ENCODE measurements at regions not wholly inside any gene's neighbourhood (a gene's known extent, or its start where the extent isn't known, plus 50 kb on each side); places are given as distances from the start of the nearest gene placed in this dataset.
"Not testable (repeated sequence)": the region's sequence is repeated elsewhere in the genome, so short reads cannot be mapped to it uniquely, and the experiment has no call there.

GRCh38 chr2:132068407-132068806 is 93.3 kb downstream of the ANKRD30BL start:
- not testable (repeated sequence) for H3K4me3 ChIP-seq (ENCODE audit: low read depth, low read length); DNase-seq (ENCODE audit: low read depth)

- DNase-seq (ENCODE audit: low read depth); H3K4me3 ChIP-seq (ENCODE audit: low read depth, low read length): not testable (repeated sequence)
These were observed 96.4 kb downstream of the ANKRD30BL start for GRCh38 chr2:132065391-132065790.

GRCh38 chr2:132039609-132040236 is 122.0 kb downstream of the ANKRD30BL start:
- not testable (repeated sequence) for H3K4me3 ChIP-seq (ENCODE audit: low read depth, low read length)

GRCh38 chr2:132038883-132039235 is 122.9 kb downstream of the ANKRD30BL start:
- not testable (repeated sequence) for DNase-seq (ENCODE audit: low read depth)
- peak overlapping the region; percentile 54 for H3K4me3 ChIP-seq (ENCODE audit: low read depth, low read length)

More at GRCh38 chr2:132039609-132040236, 122.0 kb downstream of the ANKRD30BL start:
- not testable (repeated sequence) for DNase-seq (ENCODE audit: low read depth)

GRCh38 chr2:132038179-132038882 is 123.4 kb downstream of the ANKRD30BL start:
- DNase-seq (ENCODE audit: low read depth) = no peak
- peak overlapping the region; percentile 54 for H3K4me3 ChIP-seq (ENCODE audit: low read depth, low read length)

DNA sequence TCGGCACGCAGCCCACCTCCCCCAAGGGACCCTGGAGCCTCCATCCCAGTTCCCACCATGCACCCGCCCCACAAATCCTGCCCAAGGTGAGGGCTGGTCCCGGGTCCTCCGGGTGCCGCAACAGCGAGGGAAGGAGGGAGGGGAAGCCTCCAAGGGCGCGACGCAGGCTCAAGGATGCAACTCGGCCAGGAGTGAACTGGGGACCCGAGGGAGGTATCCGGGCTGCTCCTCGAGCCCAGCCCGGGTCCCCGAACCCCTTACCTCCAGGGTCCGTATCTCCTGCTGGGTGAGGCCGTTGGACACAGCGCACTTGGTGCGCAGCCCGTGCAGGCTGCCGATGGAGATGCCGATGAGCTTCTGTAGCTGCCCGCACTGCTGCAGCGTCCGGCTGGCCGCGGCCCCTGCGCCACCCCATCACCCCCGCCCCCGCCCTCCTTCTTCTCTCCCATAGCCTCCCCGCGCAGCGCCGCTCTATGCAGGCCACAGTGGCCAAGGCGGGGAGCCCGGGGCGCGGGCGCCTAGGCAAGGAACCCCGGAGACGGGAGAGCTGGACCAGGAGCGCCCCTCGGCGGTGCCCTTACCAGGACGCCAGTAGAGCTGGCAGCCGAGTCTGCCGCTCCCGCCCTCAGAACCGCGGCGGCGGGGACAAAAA is 124.1 kb downstream of the ANKRD30BL start:
- no peak for DNase-seq (ENCODE audit: low read depth)

GRCh38 chr2:132034646-132035045 is 127.1 kb downstream of the ANKRD30BL start:
- no peak for DNase-seq (ENCODE audit: low read depth)

More for the DNA sequence above, 124.1 kb downstream of the ANKRD30BL start:
- peak overlapping the region; percentile 54 for H3K4me3 ChIP-seq (ENCODE audit: low read depth, low read length)

DNA sequence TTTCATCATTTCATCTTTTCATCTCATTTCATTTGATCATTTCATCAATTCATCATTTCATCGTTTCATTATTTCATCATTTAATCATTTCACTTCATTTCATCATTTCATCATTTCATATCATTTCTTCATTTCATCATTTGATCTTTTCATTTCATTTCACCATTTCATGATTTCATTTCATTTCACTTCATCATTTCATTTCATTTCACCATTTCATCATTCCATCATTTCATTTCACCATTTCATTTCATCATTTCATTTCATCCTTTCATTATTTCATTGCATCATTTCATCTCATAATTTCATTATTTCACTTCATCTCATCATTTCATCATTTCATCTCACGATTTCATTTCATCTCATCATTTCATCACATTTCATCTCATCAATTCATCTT is 127.8 kb downstream of the ANKRD30BL start:
- DNase-seq (ENCODE audit: low read depth) = no peak
- H3K4me3 ChIP-seq (ENCODE audit: low read depth, low read length) = no peak overlapping the region

More at GRCh38 chr2:132034646-132035045, 127.1 kb downstream of the ANKRD30BL start:
- no peak overlapping the region for H3K4me3 ChIP-seq (ENCODE audit: low read depth, low read length)

GRCh38 chr2:132033365-132033764 is 128.4 kb downstream of the ANKRD30BL start:
- H3K4me3 ChIP-seq (ENCODE audit: low read depth, low read length) = no peak overlapping the region
- no peak for DNase-seq (ENCODE audit: low read depth)

DNA sequence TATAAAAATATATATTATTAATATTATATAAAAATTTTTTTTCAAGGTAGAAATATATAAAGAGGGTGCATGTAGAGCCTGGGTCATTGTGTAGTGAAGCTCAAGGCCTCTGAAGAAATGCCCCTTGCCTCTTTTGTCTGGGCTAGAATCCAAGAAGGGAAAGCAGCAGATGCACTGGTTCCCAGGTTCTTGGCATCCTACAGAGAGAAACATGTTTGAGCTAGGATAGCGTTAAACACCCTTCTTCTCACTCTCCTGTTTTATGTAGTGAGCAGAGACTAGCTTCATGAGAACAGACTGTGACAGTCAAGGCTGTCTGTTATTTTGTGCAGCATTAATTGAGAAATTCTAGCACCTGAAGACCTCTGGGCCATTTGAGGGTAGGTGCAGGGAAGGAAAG is 149.7 kb downstream of the ANKRD30BL start:
- H3K4me3 ChIP-seq (ENCODE audit: low read depth, low read length); DNase-seq (ENCODE audit: low read depth): not testable (repeated sequence)

DNA sequence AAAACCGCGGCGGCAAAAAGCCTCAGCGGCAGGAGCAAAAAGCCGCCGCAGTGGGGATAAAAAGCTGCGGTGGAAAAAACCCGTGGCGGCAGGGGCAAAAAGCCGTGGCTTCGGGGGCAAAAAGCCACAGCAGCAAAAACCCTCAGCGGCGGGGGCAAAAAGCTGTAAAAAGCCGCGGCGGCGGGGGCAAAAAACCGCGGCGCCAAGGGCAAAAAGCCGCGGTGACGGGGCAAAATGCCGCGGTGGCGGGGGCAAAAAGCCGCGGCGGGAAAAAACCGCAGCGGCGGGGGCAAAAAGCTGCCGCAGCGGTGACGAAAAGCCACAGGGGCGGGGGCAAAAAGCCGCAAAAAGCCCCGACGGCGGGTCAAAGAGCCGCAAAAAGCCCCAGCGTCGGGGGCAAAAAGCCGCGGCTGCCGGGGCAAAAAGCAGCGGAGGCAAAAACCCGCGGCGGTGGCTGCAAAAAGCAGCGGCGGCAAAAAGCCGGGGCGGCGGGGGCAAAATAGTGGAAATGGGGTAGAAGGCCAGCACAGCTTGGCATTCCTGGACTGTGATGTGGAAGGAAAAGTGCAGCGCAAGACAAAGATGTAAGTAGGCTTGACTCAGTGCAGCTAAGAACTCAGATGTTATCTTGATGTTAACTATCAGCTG is 151.8 kb downstream of the ANKRD30BL start:
- DNase-seq (ENCODE audit: low read depth) = no peak
- peak overlapping the region; percentile 31 for H3K4me3 ChIP-seq (ENCODE audit: low read depth, low read length)

DNA sequence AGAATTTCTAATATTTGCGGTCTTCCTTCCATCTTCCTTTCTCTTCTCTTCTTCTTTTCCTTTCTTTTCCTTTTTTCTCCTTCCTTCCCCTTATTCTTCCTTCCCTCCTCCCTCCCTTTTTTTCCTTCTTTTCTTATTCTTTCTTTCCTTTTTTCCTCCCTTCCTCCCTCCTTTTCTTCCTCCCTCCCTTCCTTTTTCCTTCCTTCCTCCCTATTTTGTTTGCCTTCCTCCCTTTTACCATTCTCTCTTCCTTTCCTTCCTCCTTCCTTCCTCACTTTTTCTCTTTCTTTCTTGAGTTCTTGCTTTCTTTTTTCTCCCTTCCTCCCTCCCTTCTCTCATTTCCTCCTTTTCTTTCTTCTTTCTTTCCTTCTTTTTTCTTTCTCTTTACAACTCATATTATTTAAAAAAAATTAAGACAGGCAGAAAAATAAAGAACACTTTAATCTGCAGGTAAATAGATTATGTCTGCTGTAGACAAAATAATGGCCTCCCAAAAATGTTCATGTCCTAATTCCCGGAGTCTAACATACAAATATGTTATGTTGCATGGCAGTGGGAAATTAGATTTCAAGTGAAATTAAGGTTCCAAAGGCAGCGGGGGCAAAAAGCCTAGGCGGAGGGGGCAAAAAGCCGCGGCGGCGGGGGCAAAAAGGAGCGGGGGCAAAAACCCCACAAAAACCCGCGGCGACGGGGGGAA is 152.4 kb downstream of the ANKRD30BL start:
- H3K4me3 ChIP-seq (ENCODE audit: low read depth, low read length) = peak overlapping the region; percentile 31
- DNase-seq (ENCODE audit: low read depth) = no peak

GRCh38 chr2:131990751-131991150 is 171.0 kb downstream of the ANKRD30BL start:
- H3K4me3 ChIP-seq (ENCODE audit: low read depth, low read length); DNase-seq (ENCODE audit: low read depth): not testable (repeated sequence)

DNA sequence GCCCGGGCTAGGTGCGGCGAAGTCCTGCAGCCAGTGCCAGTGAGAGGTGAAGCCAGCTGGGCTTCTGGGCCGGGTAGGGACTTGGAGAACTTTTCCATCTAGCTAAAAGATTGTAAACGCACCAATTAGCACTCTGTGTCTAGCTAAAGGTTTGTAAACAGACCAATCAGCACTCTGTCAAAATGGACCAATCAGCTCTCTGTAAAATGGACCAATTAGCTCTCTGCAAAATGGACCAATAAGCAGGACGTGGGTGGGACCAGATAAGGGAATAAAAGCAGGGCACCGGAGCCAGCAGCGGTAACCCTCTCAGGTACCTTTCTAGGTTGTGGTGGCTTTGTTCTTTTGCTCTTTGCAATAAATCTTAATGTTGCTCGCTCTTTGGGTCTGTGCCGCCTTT is 195.1 kb downstream of the ANKRD30BL start:
- not testable (repeated sequence) for DNase-seq (ENCODE audit: low read depth); H3K4me3 ChIP-seq (ENCODE audit: low read depth, low read length)

- no peak for DNase-seq (ENCODE audit: low read depth)
- no peak overlapping the region for H3K4me3 ChIP-seq (ENCODE audit: low read depth, low read length)
These were observed 195.5 kb downstream of the ANKRD30BL start for GRCh38 chr2:131966256-131966655.

DNA sequence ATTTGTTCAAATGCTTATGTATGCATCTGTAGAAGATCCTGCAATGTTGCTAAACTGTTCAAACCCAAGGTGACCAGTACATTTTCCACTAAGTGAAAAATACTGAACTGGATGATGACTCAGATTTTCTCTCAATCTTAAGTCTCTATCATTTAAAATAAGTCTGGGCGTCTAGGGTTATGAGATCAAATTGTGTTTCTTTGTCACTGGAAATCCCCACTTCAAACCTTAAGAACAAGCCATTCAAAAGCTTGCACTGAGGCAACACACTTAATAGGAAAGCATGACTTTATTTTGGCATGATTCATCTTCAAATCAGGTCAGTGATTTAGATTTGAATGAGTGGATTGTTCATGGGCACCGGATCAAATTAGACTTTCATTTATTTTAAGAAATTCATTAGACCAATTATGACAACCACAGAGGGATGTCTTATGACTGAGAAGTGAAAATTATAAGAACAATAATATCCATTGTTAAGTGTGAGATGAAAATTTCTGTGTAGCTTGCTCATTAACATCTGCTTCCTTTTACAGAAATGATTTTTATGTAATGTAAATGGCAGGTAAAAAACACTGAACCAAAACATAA is 203.6 kb downstream of the ANKRD30BL start:
- DNase-seq (ENCODE audit: low read depth); H3K4me3 ChIP-seq (ENCODE audit: low read depth, low read length): not testable (repeated sequence)

DNA sequence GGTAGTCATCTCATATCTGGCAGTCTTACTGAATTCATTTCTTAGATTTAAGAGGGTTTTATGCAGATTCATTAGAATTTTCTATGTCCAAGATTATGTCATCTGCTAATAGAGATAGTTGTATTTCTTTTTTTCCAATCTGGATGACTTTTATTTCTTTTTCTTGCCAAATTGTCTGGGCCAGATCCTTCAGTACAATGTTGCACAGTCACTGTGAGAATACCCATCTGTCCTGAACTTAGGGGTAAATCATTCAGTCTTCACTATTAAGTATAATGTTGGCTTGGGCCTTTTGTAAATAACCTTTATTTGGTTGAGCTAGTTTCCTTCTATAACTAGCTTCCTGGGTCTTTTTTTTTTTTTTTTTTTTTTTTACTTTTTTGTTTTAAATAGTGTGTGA is 213.1 kb downstream of the ANKRD30BL start:
- DNase-seq (ENCODE audit: low read depth); H3K4me3 ChIP-seq (ENCODE audit: low read depth, low read length): not testable (repeated sequence)

DNA sequence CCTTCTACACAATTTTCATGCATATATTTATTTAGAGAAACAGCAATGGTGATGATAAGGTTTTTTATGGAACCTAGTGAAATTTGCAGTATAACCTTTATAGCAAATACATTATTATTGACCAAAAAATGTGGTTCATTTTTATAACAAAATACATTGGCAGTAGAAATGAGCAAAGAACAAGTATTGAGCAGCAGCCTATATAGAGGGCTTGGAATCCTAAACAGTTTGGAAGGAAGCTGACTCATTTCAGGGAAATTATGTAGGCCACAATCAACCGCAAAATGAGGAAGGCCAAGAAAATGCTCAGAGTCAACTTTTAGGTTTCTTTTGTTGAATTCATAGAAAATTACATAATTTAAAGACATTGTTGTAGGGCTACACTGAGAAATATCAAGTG is 238.5 kb downstream of the ANKRD30BL start:
- not testable (repeated sequence) for DNase-seq (ENCODE audit: low read depth)

DNA sequence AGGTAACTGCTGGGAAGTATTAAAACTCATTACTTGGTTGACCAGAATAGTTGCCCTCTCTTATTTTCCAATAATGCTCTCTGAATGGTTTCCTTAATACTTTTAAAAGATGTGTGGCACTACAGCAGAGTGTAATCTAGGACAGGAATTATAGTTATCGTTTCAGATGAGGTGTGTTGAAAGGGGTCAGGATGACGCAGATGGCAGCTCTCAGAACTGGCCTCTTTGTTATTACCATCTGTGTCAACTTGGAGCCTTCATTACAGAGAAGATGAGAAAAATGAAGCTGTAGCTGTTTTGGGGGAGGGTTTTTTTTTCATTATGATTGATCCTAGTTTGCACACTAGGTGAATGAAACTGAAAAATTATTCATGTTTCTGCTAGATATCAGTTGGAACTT is 238.9 kb downstream of the ANKRD30BL start:
- H3K4me3 ChIP-seq (ENCODE audit: low read depth, low read length) = not testable (repeated sequence)

More for the DNA sequence above, 238.5 kb downstream of the ANKRD30BL start:
- not testable (repeated sequence) for H3K4me3 ChIP-seq (ENCODE audit: low read depth, low read length)

More for the DNA sequence above, 238.9 kb downstream of the ANKRD30BL start:
- not testable (repeated sequence) for DNase-seq (ENCODE audit: low read depth)
